Keratinocyte (primary cell): ENCODE measurements at regions not wholly inside any gene's neighbourhood (a gene's known extent, or its start where the extent isn't known, plus 50 kb on each side); places are given as distances from the start of the nearest gene placed in this dataset.
"Not testable (repeated sequence)": the region's sequence is repeated elsewhere in the genome, so short reads cannot be mapped to it uniquely, and the experiment has no call there.

Source experiments
- DNase-seq: peaks from one replicate; pipeline ENCODE4 v3.0.0-alpha.2; 2011; ENCODE audit warnings: low read depth, missing footprints, low spot score
- FAIRE-seq: peaks from 2 replicates; lab custom pipeline; 2011; peaks lifted over from hg19 to GRCh38; lab: Jason Lieb, UNC
- H2AFZ ChIP-seq: 2 replicates; pipeline ENCODE4 v1.6.0; 2012; ENCODE audit warnings: low read length, control low read depth, inconsistent platforms; ENCODE audit not compliant: control insufficient read depth
- H3K27ac ChIP-seq: 2 replicates; pipeline ENCODE4 v1.5.1; 2011; ENCODE audit warnings: low read length; ENCODE audit not compliant: control insufficient read depth, insufficient read depth
- H3K27me3 ChIP-seq: 3 replicates; pipeline ENCODE4 v1.6.0; 2011; ENCODE audit warnings: low read length; ENCODE audit not compliant: control insufficient read depth, insufficient read depth; ENCODE audit errors: extremely low read depth
- H3K36me3 ChIP-seq, 2 experiments: 2 replicates in 1 of 2; 3 replicates in 1 of 2; pipeline ENCODE4 v1.5.1; 2011; ENCODE audit warnings: low read length in 2 of 2, mild to moderate bottlenecking in 1 of 2; ENCODE audit not compliant: control insufficient read depth in 2 of 2, insufficient read depth in 2 of 2; ENCODE audit errors: extremely low read depth in 1 of 2
- H3K4me1 ChIP-seq: 3 replicates; pipeline ENCODE4 v1.5.1; 2011; ENCODE audit warnings: low read length; ENCODE audit not compliant: control insufficient read depth, insufficient read depth; ENCODE audit errors: extremely low read depth
- H3K4me2 ChIP-seq: 3 replicates; pipeline ENCODE4 v1.6.0; 2011; ENCODE audit warnings: low read depth, low read length; ENCODE audit not compliant: control insufficient read depth, insufficient read depth; ENCODE audit errors: extremely low read depth
- H3K4me3 ChIP-seq, 3 experiments: fragments of 200-600 bp in 1 of 3; sonication (generic) in 1 of 3; 2 replicates in 2 of 3; 3 replicates in 1 of 3; pipeline ENCODE4 v1.5.1; 2011 to 2016; ENCODE audit warnings: low read length in 3 of 3, mild to moderate bottlenecking in 3 of 3, control low read depth in 2 of 3, inconsistent platforms in 1 of 3, low read depth in 1 of 3, mixed read lengths in 1 of 3, mixed run types in 1 of 3, moderate library complexity in 1 of 3; ENCODE audit not compliant: control insufficient read depth in 2 of 3, insufficient read depth in 2 of 3; ENCODE audit errors: extremely low read depth in 1 of 3
- H3K79me2 ChIP-seq: 2 replicates; pipeline ENCODE4 v1.6.0; 2012; ENCODE audit warnings: low read length; ENCODE audit not compliant: control insufficient read depth, insufficient read depth
- H3K9ac ChIP-seq: 3 replicates; pipeline ENCODE4 v1.6.0; 2011; ENCODE audit warnings: low read length; ENCODE audit not compliant: control insufficient read depth, insufficient read depth; ENCODE audit errors: extremely low read depth
- H3K9me1 ChIP-seq: 3 replicates; pipeline ENCODE4 v1.6.0; 2011; ENCODE audit warnings: low read length; ENCODE audit not compliant: control insufficient read depth, insufficient read depth; ENCODE audit errors: extremely low read depth
- H3K9me3 ChIP-seq: 2 replicates; pipeline ENCODE4 v1.5.1; 2012; ENCODE audit warnings: low read depth, low read length; ENCODE audit not compliant: control insufficient read depth
- H4K20me1 ChIP-seq: 3 replicates; pipeline ENCODE4 v1.6.0; 2011; ENCODE audit warnings: low read length; ENCODE audit not compliant: control insufficient read depth, insufficient read depth; ENCODE audit errors: extremely low read depth
- EZH2 ChIP-seq: IDR thresholded peaks from one replicate; pipeline ENCODE4 v1.6.1; 2012; ENCODE audit warnings: inconsistent platforms, mild to moderate bottlenecking, low read length, moderate library complexity
- dilution Hi-C: fragments of 300-500 bp; cut with MboI; formaldehyde crosslinking; loops from one replicate; pipeline ENCODE4 v1.7.0; 2020; ENCODE audit warnings: low sequenced_read_pairs; ENCODE audit not compliant: extremely low pct_ligation_motif_present
- TF ChIP-seq, protein P1 (sequence below), 3 experiments: IDR thresholded peaks in 1 of 3; conservative IDR thresholded peaks in 1 of 3; optimal IDR thresholded peaks in 1 of 3; 2 replicates in 2 of 3; 3 replicates in 1 of 3; pipeline versions ENCODE3 to v1.5.1; 2011; ENCODE audit warnings: low read length in 3 of 3, mild to moderate bottlenecking in 3 of 3, moderate library complexity in 2 of 3, control low read depth in 1 of 3, inconsistent platforms in 1 of 3; ENCODE audit not compliant: insufficient read depth in 2 of 3; ENCODE audit errors: extremely low read depth in 1 of 3

DNA sequence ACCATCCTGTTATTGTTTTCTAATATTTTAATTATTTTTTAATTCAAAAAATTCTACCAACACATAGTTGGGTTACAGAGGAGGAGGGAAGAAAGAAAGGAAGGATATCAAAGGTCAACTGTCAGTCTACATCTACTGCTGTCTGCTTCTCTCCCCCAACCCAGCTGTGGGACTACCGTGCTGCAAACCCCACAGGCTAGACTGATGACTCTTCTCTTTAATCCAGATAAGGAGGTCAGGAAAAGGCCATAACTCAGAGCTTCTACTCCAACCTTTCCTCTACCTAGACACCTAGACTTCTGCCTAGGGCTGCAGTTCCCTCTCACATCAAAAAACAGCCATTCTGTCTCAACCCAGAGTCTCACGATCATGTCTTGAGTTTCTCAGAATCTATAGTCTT lies 124.2 kb upstream of the ETV3 start:
- Histone ChIP-seq H3K27ac (no peak overlapping the region), H3K79me2 (no peaks in the 10 kb centered on the region), H2AFZ (no peak overlapping the region), H3K4me1 (no peaks in the 10 kb centered on the region), H3K9ac (no peak overlapping the region), H3K4me2 (no peak overlapping the region), H3K4me3 (no peak overlapping the region), H3K9me1 (no peaks in the 10 kb centered on the region), H3K27me3 (peaks cover under 1% of the 10 kb centered on the region), H3K36me3 (no peaks in the 10 kb centered on the region), H3K9me3 (no peaks in the 10 kb centered on the region), H4K20me1 (no peaks in the 10 kb centered on the region)
- DNase-seq (no peak), FAIRE-seq (no peak)
- TF ChIP-seq, protein P1, sequence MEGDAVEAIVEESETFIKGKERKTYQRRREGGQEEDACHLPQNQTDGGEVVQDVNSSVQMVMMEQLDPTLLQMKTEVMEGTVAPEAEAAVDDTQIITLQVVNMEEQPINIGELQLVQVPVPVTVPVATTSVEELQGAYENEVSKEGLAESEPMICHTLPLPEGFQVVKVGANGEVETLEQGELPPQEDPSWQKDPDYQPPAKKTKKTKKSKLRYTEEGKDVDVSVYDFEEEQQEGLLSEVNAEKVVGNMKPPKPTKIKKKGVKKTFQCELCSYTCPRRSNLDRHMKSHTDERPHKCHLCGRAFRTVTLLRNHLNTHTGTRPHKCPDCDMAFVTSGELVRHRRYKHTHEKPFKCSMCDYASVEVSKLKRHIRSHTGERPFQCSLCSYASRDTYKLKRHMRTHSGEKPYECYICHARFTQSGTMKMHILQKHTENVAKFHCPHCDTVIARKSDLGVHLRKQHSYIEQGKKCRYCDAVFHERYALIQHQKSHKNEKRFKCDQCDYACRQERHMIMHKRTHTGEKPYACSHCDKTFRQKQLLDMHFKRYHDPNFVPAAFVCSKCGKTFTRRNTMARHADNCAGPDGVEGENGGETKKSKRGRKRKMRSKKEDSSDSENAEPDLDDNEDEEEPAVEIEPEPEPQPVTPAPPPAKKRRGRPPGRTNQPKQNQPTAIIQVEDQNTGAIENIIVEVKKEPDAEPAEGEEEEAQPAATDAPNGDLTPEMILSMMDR (optimal IDR thresholded peaks at IDR 0.05 in 1 of 3, IDR thresholded peaks at IDR 0.05 in 1 of 3, conservative IDR thresholded peaks at IDR 0.05 in 1 of 3; ENCODE audit: extremely low read depth in 1 of 3, insufficient read depth in 2 of 3, low read length in 3 of 3), result no peak
- no peak for TF ChIP-seq EZH2
- dilution Hi-C loops, result no loop called here

DNA sequence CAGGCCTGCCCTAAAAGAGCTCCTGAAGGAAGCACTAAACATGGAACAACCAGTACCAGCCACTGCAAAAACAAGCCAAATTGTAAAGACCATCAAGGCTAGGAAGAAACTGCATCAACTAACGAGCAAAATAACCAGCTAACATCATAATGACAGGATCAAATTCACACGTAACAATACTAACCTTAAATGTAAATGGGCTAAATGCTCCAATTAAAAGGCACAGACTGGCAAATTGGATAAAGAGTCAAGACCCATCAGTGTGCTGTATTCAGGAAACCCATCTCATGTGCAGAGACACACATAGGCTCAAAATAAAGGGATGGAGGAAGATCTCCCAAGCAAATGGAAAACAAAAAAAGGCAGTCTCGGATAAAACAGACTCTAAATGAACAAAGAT lies 117.7 kb upstream of the ETV3 start:
- H3K4me1 ChIP-seq, H3K27ac ChIP-seq, DNase-seq, H3K4me2 ChIP-seq, H4K20me1 ChIP-seq, H3K9me3 ChIP-seq, H2AFZ ChIP-seq, H3K9ac ChIP-seq, H3K27me3 ChIP-seq, H3K79me2 ChIP-seq, dilution Hi-C loops, H3K9me1 ChIP-seq, H3K4me3 ChIP-seq, H3K36me3 ChIP-seq, FAIRE-seq: not testable (repeated sequence)

DNA sequence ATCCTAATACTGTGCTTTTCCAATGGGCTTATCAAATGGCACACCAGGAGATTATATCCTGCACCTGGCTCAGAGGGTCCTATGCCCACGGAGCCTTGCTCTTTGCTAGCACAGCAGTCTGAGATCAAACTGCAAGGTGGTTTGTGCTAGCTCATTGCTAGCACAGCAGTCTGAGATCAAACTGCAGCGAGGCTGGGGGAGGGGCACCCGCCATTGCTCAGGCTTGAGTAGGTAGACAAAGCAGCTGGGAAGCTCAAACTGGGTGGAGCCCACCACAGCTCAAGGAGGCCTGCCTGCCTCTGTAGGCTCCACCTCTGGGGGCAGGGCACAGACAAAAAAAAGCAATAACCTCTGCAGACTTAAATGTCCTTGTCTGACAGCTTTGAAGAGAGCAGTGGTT lies 116.0 kb upstream of the ETV3 start:
- H3K9me3 ChIP-seq, H3K4me3 ChIP-seq, FAIRE-seq, H3K4me1 ChIP-seq, H3K4me2 ChIP-seq, H3K36me3 ChIP-seq, H3K9me1 ChIP-seq, H3K79me2 ChIP-seq, dilution Hi-C loops, H3K27me3 ChIP-seq, H3K27ac ChIP-seq, H3K9ac ChIP-seq, H4K20me1 ChIP-seq, H2AFZ ChIP-seq, DNase-seq: not testable (repeated sequence)
